ENCODE measurements at regions not wholly inside any gene's neighbourhood (a gene's known extent, or its start where the extent isn't known, plus 50 kb on each side); places are given as distances from the start of the nearest gene placed in this dataset.
"Not testable (repeated sequence)": the region's sequence is repeated elsewhere in the genome, so short reads cannot be mapped to it uniquely, and the experiment has no call there.

GRCh38 chr13:80742033-80742432, 401.1 kb upstream of the SPRY2 start:
- in situ Hi-C loops (cut with MboI; ENCODE audit: low sequenced_read_pairs): no loop called here

- in situ Hi-C loops (cut with MboI; ENCODE audit: low sequenced_read_pairs): no loop called here
Observed at GRCh38 chr13:80740071-80740470, 399.1 kb upstream of the SPRY2 start.

GRCh38 chr13:80737513-80737912, 396.6 kb upstream of the SPRY2 start:
- in situ Hi-C loops (cut with MboI; ENCODE audit: low sequenced_read_pairs): no loop called here

GRCh38 chr13:80727321-80727975, 386.5 kb upstream of the SPRY2 start:
- in situ Hi-C loops (cut with MboI; ENCODE audit: low sequenced_read_pairs): no loop called here

GRCh38 chr13:80726868-80727267, 385.9 kb upstream of the SPRY2 start:
- in situ Hi-C loops (cut with MboI; ENCODE audit: low sequenced_read_pairs): no loop called here

GRCh38 chr13:80721689-80722088, 380.8 kb upstream of the SPRY2 start:
- in situ Hi-C loops (cut with MboI; ENCODE audit: low sequenced_read_pairs): no loop called here

- in situ Hi-C loops (cut with MboI; ENCODE audit: low sequenced_read_pairs): no loop called here
Observed at GRCh38 chr13:80718970-80719369, 378.0 kb upstream of the SPRY2 start.

GRCh38 chr13:80717776-80718175, 376.9 kb upstream of the SPRY2 start:
- in situ Hi-C loops (cut with MboI; ENCODE audit: low sequenced_read_pairs): no loop called here

GRCh38 chr13:80716610-80717081, 375.7 kb upstream of the SPRY2 start:
- in situ Hi-C loops (cut with MboI; ENCODE audit: low sequenced_read_pairs): no loop called here

- in situ Hi-C loops (cut with MboI; ENCODE audit: low sequenced_read_pairs): no loop called here
Observed at GRCh38 chr13:80712026-80712425, 371.1 kb upstream of the SPRY2 start.

GRCh38 chr13:80708791-80709190, 367.9 kb upstream of the SPRY2 start:
- in situ Hi-C loops (cut with MboI; ENCODE audit: low sequenced_read_pairs): no loop called here

- in situ Hi-C loops (cut with MboI; ENCODE audit: low sequenced_read_pairs): no loop called here
Observed at GRCh38 chr13:80707000-80707983, 366.4 kb upstream of the SPRY2 start.

- in situ Hi-C loops (cut with MboI; ENCODE audit: low sequenced_read_pairs): no loop called here
Observed at GRCh38 chr13:80706164-80706471, 365.2 kb upstream of the SPRY2 start.

GRCh38 chr13:80705371-80706163, 364.6 kb upstream of the SPRY2 start:
- in situ Hi-C loops (cut with MboI; ENCODE audit: low sequenced_read_pairs): no loop called here

GRCh38 chr13:80704369-80704768, 363.4 kb upstream of the SPRY2 start:
- in situ Hi-C loops (cut with MboI; ENCODE audit: low sequenced_read_pairs): no loop called here

GRCh38 chr13:80695841-80696240, 354.9 kb upstream of the SPRY2 start:
- in situ Hi-C loops (cut with MboI; ENCODE audit: low sequenced_read_pairs): no loop called here

- in situ Hi-C loops (cut with MboI; ENCODE audit: low sequenced_read_pairs): not testable (repeated sequence)
Observed at GRCh38 chr13:80691814-80692213, 350.9 kb upstream of the SPRY2 start.

- in situ Hi-C loops (cut with MboI; ENCODE audit: low sequenced_read_pairs): no loop called here
Observed at GRCh38 chr13:80690208-80690607, 349.3 kb upstream of the SPRY2 start.

- in situ Hi-C loops (cut with MboI; ENCODE audit: low sequenced_read_pairs): no loop called here
Observed at GRCh38 chr13:80688593-80688992, 347.7 kb upstream of the SPRY2 start.

- in situ Hi-C loops (cut with MboI; ENCODE audit: low sequenced_read_pairs): no loop called here
Observed at GRCh38 chr13:80685942-80686341, 345.0 kb upstream of the SPRY2 start.

GRCh38 chr13:80684217-80684991, 343.5 kb upstream of the SPRY2 start:
- in situ Hi-C loops (cut with MboI; ENCODE audit: low sequenced_read_pairs): no loop called here
